Mucosa of rectum (tissue), 2 donors: ENCODE measurements at regions not wholly inside any gene's neighbourhood (a gene's known extent, or its start where the extent isn't known, plus 50 kb on each side); places are given as distances from the start of the nearest gene placed in this dataset.

Source experiments
- H3K27ac ChIP-seq, 2 donors: one replicate each; pipeline ENCODE4 v1.7.0; 2013; ENCODE audit warnings: inconsistent platforms in 2 of 2, low read depth in 2 of 2, low read length in 2 of 2
- H3K27me3 ChIP-seq, 2 donors: one replicate each; pipeline ENCODE4 v1.7.0; 2013; ENCODE audit warnings: low read length in 2 of 2; ENCODE audit not compliant: control insufficient read depth in 2 of 2, insufficient read depth in 2 of 2
- H3K36me3 ChIP-seq, 2 donors: one replicate each; pipeline ENCODE4 v1.7.0; 2013; ENCODE audit warnings: low read length in 2 of 2; ENCODE audit not compliant: control insufficient read depth in 2 of 2, insufficient read depth in 2 of 2
- H3K4me1 ChIP-seq, 2 donors: one replicate each; pipeline ENCODE4 v1.7.0; 2013; ENCODE audit warnings: low read length in 2 of 2, mild to moderate bottlenecking in 1 of 2; ENCODE audit not compliant: control insufficient read depth in 2 of 2, insufficient read depth in 2 of 2
- H3K4me3 ChIP-seq, 2 donors: one replicate each; pipeline ENCODE4 v1.7.0; 2013; ENCODE audit warnings: low read length in 2 of 2
- H3K9ac ChIP-seq, 2 donors: one replicate each; pipeline ENCODE4 v1.7.0; 2013; ENCODE audit warnings: low read length in 2 of 2, low read depth in 1 of 2, mild to moderate bottlenecking in 1 of 2
- H3K9me3 ChIP-seq, 2 donors: one replicate each; pipeline ENCODE4 v1.7.0; 2013; ENCODE audit warnings: low read length in 2 of 2; ENCODE audit not compliant: control insufficient read depth in 2 of 2
- donor health status: healthy.
- donor health status: Normal muscosa, but diverticular disease.

- H3K27ac ChIP-seq: peak overlapping the region; percentile 19 to 24
- no peaks in the 10 kb centered on the region for H3K9me3 ChIP-seq
- H3K4me3 ChIP-seq: no peak overlapping the region
- no peaks in the 10 kb centered on the region for H3K27me3 ChIP-seq
- H3K4me1 ChIP-seq: peaks cover 0 to 9% of the 10 kb centered on the region in 2 donors
- H3K36me3 ChIP-seq: no peaks in the 10 kb centered on the region
- H3K9ac ChIP-seq: no peak overlapping the region
These were observed 127.0 kb upstream of the MAN1A1 start for GRCh38 chr6:119476554-119476953.

DNA sequence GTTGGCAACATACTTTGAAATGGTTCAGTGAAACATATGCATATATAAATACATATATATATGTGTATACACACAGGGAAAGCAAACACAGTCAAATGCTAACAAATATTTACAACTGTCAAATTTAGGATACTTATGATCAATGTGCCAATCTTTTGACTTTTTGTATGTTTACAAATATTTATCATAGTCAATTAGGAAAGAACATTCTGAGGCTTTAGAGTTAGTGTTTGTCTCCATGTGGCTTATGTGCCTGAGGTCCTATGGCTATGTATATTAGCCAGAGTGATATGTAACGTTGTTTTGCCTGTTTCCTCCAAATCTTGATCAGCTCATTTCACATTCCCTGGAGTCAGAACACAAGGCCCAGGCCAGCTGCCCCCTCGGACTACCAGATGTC is 126.5 kb upstream of the MAN1A1 start:
- Histone ChIP-seq H3K36me3 (no peaks in the 10 kb centered on the region), H3K9ac (no peak overlapping the region), H3K4me3 (no peak overlapping the region), H3K4me1 (peaks cover 0 to 9% of the 10 kb centered on the region in 2 donors), H3K27me3 (no peaks in the 10 kb centered on the region), H3K27ac (peak overlapping the region; percentile 19 to 24), H3K9me3 (no peaks in the 10 kb centered on the region)

- Histone ChIP-seq H3K4me3 (no peak overlapping the region), H3K9ac (no peak overlapping the region), H3K27me3 (no peaks in the 10 kb centered on the region), H3K36me3 (no peaks in the 10 kb centered on the region), H3K27ac (no peak overlapping the region), H3K4me1 (peaks cover 0 to 3% of the 10 kb centered on the region in 2 donors), H3K9me3 (no peaks in the 10 kb centered on the region)
These were observed 121.5 kb upstream of the MAN1A1 start for GRCh38 chr6:119470893-119471542.

DNA sequence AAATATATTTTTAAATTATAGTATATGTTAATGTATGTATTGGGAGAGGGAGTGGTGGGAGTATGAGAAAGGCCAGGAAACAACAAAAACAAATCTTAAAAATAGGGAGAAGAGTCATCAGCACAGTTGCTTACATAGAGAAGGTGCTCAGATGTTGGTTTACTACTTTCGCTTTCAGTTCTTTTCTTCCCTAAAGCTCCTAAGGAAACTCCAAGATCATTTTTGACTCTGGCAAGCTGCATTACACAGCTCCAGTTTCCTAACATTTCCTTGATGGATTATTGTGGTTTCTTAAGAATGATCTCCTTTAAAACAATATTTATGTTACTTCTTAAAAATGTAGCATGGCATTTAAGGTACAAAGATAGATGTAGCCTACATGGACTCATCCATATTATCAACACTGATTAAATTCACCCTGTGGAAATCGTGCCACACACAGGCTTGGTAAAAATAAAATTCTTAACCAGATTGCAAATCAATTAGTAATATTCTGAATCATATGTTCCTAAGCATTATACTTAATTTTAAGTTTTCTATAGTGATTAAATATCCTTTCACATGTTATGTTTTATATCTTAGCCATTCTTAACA is 118.0 kb upstream of the MAN1A1 start:
- Histone ChIP-seq H3K27me3 (no peaks in the 10 kb centered on the region), H3K9me3 (no peaks in the 10 kb centered on the region), H3K4me1 (peaks cover 3% of the 10 kb centered on the region in 2 donors), H3K36me3 (no peaks in the 10 kb centered on the region), H3K9ac (no peak overlapping the region), H3K27ac (no peak overlapping the region), H3K4me3 (no peak overlapping the region)

DNA sequence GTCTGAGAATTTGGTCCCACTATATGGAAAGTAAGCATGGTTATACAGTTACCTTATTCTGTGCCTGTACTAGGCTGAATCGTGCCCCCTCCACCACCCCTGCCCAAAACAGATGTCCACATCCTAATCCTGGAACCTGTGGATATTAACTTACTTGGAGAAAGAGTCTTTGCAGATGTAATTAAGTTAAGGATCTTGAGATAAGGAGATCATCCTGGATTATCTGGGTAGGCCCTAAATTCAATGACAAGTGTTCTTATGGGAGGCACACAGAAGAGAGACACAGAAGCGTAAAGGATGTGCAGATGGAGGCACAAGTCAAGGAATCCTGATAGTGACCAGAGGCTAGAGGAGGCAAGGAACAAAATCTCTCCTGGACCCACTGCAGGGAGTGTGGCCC is 116.7 kb upstream of the MAN1A1 start:
- Histone ChIP-seq H3K27ac (no peak overlapping the region), H3K9me3 (no peaks in the 10 kb centered on the region), H3K27me3 (no peaks in the 10 kb centered on the region), H3K36me3 (no peaks in the 10 kb centered on the region), H3K9ac (no peak overlapping the region), H3K4me1 (peaks cover 3% of the 10 kb centered on the region in 2 donors), H3K4me3 (no peak overlapping the region)

GRCh38 chr6:119463081-119463626 is 113.6 kb upstream of the MAN1A1 start:
- H3K27ac ChIP-seq: peak overlapping the region in 1 of 2 donors; percentile 10
- no peak overlapping the region for H3K4me3 ChIP-seq
- peaks cover 9 to 18% of the 10 kb centered on the region in 2 donors for H3K4me1 ChIP-seq
- no peaks in the 10 kb centered on the region for H3K36me3 ChIP-seq
- no peaks in the 10 kb centered on the region for H3K27me3 ChIP-seq
- H3K9ac ChIP-seq: no peak overlapping the region
- H3K9me3 ChIP-seq: no peaks in the 10 kb centered on the region

DNA sequence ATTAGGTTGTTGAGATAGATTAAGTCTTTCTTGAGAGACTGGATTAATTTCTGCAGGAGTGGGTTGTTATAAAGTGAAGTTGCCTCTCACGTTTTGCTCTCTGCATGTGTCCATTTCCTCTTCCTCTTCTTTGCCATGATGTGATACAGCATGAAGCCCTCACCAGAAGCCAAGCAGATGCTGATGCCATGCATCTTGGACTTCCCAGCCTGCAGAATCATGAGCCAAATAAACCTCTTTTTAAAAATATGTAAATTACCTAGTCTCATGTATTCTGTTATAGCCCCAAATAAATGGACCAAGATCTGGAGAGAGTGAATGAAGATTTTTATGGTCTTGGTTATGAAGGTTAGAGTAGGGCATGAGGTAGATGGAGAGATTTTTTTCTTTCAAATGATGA is 111.6 kb upstream of the MAN1A1 start:
- no peaks in the 10 kb centered on the region for H3K9me3 ChIP-seq
- H3K4me3 ChIP-seq: no peak overlapping the region
- no peaks in the 10 kb centered on the region for H3K27me3 ChIP-seq
- no peak overlapping the region for H3K9ac ChIP-seq
- H3K27ac ChIP-seq: no peak overlapping the region
- H3K4me1 ChIP-seq: peaks cover 9 to 15% of the 10 kb centered on the region in 2 donors
- no peaks in the 10 kb centered on the region for H3K36me3 ChIP-seq

GRCh38 chr6:119459207-119459974 is 109.8 kb upstream of the MAN1A1 start:
- H3K4me1 ChIP-seq: peaks cover 9 to 15% of the 10 kb centered on the region in 2 donors
- H3K4me3 ChIP-seq: peak overlapping the region; percentile 14 to 32
- H3K36me3 ChIP-seq: no peaks in the 10 kb centered on the region
- H3K27me3 ChIP-seq: no peaks in the 10 kb centered on the region
- H3K9ac ChIP-seq: no peak overlapping the region
- no peaks in the 10 kb centered on the region for H3K9me3 ChIP-seq
- H3K27ac ChIP-seq: peak overlapping the region; percentile 34 to 63

DNA sequence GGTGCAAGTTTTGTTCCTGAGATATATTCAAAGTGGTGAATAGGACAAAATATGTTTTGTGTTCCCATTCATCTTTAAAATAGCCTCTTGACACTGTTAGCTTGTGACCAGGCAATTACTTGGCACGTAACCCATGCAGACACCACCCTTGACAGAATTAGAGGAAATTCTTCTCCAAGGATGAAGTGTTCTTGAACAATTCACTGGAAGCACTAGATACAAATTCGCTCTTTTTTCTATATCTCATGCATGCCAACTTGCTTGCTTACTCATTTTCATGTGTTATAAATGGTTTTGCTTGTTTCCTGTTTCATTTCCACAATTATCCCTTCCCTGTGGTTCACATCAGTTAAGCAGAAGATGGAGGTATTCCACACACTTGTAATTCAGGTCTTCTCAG is 105.2 kb upstream of the MAN1A1 start:
- Histone ChIP-seq H3K36me3 (no peaks in the 10 kb centered on the region), H3K4me1 (peaks cover 7 to 11% of the 10 kb centered on the region in 2 donors), H3K4me3 (no peak overlapping the region), H3K27me3 (no peaks in the 10 kb centered on the region), H3K9me3 (no peaks in the 10 kb centered on the region), H3K27ac (no peak overlapping the region), H3K9ac (no peak overlapping the region)
